GM18498 (cell line): ENCODE measurements at regions not wholly inside any gene's neighbourhood (a gene's known extent, or its start where the extent isn't known, plus 50 kb on each side); places are given as distances from the start of the nearest gene placed in this dataset.

Experiments used
- ATAC-seq: cut with Tn5 transposase; IDR thresholded peaks from one replicate; pipeline ENCODE4 v1.9.1; 2021; ENCODE audit warnings: mild to moderate bottlenecking, moderate library complexity; ENCODE audit not compliant: unreplicated experiment

DNA sequence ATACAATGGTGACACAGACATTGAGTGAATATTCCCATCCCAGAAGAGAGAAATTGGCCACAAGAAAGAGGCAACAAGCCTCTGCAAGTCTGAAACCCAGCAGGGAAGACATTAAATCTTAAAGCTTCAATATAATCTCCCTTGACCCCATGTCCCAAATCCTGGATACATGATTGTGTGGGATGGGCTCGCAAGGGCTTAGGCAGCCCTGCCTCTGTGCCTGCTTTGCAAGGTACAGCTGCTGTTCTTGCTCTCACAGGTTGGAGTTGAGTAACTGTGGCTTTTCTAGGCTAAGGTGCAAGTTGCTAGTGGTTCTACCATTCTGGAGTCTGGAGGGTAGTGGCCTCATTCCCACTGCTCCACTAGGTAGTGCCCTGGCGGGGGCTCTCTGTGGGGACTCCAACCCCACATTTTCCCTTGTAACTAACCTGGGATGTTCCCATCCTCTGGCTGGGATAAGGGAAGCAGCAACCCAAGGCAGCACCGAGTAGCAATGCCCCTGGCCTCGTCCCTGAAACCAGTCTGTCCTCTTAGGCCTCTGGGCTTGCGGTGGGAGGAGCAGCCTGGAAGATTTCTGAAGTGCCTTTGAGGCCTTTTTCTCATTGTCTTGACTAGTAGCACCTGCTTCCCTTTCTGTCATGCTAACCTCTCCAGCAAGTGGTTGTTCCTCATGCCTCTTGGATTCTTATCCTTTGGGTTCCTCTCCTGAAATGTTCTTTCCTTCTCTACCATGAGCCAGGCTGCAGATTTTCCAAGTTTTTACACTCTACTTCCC, 90.0 kb downstream of the FAM174B start:
- ATAC-seq: no peak

- no peak for ATAC-seq
Measured at GRCh38 chr15:92561754-92562153, 93.8 kb downstream of the FAM174B start.

GRCh38 chr15:92553317-92553716, 102.3 kb downstream of the FAM174B start:
- no peak for ATAC-seq

GRCh38 chr15:92545996-92546395, 109.6 kb downstream of the FAM174B start:
- no peak for ATAC-seq

GRCh38 chr15:92541291-92542200, 114.0 kb downstream of the FAM174B start:
- no peak for ATAC-seq

- no peak for ATAC-seq
Measured at GRCh38 chr15:92538115-92538514, 117.5 kb downstream of the FAM174B start.

DNA sequence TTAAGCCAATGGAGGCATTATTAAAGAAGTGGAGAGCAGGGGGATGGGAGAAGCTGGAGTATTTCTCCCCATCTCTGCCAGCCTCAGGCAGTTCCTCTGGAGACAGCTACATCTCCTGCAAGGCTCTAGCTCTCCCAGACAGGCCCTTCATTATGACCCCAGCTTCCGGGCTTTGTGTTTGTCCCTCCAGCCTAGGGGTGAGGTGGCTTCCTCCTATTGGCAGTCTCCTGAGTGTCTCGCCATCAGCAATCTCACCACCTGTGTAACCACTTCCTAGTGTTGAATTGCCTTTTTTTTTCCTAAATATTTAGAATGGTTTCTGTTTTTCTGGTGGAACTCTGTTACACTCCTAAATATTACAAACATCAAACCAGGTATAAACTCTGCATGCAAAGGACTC, 122.3 kb downstream of the FAM174B start:
- ATAC-seq: no peak

DNA sequence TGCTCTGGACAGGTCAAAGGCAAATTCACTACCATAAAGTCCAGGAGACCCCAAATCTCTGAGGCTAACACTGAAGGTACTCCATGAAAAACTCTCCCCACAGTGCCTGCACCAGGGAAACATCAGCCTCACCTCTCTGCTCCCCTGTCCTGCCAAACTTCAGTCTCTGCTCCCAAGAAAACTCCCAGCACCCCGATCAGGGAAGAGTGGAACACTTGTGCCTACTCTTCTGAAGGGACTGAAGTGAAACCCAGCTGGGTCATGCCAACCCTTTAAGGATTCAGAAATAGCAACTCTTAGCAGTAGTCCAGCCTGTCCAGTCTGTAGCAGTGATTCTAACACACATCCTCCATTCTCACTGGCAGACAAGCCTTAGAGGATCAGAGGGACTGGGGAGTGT, 124.2 kb downstream of the FAM174B start:
- ATAC-seq: no peak

DNA sequence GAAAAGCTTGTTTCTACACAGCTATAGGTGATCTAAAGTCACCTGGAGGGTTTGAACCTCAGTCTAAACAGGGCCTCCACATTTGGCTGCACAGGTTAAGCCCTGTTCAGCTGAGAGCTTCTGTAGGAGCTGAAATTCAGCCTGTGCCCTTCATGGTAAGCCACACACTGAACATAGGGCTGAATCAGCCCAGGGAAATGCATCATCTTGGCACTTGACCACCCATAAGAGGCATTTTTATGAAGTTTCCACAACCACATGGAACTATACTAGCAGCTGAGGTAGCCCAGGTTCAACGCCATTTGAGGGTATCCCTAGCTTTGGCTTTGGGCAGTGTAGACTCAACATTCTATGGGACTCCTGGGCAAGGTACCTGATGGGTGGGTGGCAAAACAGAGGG, 126.8 kb downstream of the FAM174B start:
- no peak for ATAC-seq

- no peak for ATAC-seq
Measured at GRCh38 chr15:92527197-92527596, 128.4 kb downstream of the FAM174B start.

DNA sequence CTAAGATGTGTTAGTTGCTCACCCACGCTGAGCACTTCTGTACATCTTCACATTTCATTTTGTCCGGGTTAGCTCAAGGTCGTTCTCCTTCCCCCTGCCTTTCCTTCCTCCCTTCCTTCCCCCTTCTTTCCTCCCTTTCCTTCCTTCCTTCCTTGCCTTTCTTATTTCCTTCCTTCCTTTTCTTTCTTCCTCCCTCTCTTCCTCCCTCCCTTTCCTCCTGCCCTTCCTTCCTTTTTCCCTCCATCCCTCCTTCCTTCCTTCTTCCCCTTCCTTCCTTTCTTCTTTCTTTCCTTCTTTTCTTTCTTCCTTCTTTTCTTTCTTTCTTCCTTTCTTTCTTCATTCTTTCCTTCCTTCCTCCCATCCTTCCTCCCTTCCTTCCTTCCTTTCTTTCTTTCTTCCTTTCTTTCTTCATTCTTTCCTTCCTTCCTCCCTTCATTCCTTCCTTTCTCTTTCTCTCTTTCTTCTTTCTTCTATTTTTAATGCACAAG, 129.8 kb downstream of the FAM174B start:
- ATAC-seq: no peak

DNA sequence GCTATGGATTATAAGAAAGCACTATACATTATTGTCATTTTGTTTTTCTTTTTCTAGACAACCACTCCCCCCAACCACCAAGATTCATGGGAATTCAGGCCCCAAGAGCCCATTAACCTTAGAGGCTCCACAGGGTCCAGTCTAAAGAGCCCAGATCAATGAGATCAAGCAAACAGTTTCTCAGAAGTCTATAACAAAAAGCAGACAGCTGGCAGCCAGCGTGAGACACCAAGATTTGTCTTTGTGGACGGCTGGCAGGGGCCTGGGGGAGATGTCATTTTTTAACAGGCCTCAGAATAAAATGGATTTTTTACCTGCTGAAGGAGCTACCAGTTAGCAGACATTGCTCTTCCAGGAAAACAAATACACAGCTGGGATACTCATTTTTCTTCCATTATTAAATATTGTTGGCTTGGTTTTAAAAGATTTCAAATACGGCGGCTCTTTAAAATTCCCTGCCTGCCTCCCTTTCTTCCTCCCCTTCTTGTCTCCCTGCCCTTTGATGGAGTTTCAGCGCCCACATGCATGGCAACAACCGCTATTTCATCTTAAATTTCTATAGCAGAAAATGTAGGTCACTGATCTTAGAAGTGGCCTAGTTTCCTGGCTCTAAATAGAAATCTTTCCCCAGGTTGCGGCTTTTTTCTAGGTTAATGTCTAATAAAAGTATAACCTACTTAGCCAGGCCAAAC, 130.6 kb downstream of the FAM174B start:
- ATAC-seq: no peak

DNA sequence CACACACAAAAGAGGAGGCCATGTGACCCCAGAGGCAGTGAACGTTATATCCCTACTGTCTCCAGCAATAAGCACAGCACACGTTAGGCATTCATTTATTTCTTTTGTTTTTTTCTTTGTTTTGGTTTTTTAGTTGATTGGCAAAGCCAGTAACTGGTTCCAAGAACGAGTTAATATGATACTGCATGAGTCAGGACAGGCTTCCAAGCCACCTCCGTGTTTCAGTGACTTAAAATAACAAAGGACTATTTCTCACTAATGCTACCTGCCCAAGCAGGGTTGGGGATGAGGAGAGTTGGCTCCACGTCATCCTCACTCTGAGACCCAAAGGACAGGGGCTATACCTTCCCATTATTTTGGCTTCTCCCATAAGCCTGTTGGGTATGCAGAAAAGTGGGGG, 130.5 kb downstream of the ST8SIA2 start:
- ATAC-seq: no peak

GRCh38 chr15:92523176-92523575, 129.5 kb downstream of the ST8SIA2 start:
- ATAC-seq: no peak

DNA sequence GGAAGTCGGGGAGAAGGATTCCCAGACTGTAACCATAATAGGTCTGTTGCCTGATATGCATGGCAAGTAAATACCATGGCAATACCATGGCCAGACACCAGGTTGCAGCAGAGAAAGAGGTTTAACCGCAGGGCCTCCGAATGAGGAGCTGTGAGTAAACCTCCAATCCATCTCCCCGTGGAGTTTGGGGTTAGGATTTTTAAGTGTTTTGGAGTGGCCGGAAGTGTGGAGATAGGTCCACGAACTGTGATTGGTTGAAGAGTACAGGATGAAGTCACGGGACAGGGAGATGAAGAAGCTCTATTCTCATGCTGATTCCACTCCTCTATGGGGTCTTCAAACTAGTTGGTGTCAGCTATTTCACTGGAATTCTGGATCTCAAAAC, 127.9 kb downstream of the ST8SIA2 start:
- ATAC-seq: peak; percentile 96

DNA sequence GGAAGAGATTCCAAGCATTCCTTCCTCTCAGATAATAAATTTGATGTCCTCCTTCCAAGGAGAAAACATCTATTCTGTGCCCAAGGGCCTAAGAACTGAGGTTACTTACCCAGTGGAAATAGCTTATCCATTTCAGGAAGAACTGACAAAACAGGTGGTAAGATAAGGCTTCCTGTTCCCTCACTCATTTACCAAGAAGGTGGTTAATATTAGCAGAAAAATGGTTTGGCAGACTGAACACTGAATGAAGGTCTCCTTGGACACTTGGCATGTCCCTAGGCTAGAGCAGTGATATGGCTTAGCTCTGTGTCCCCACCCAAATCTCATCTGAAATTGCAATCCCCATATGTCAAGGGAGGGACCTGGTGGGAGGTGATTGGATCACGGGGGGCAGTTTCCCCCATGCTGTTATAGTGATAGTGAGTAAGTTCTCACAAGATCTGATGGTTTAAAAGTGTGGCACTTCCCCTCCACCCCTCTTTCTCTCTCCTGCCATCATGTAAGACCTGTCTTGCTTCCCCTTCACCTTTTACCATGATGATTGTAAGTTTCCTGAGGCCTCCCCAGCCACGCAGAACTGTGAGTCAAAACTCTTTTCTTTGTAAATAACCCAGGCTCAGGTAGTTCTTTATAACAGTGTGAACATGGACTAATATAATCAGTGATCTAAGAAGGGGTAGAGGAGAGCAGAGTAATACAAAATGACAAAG, 127.4 kb downstream of the ST8SIA2 start:
- peak; percentile 18 for ATAC-seq

GRCh38 chr15:92519709-92520108, 126.0 kb downstream of the ST8SIA2 start:
- ATAC-seq: no peak
